ENCODE measurements at regions not wholly inside any gene's neighbourhood (a gene's known extent, or its start where the extent isn't known, plus 50 kb on each side); places are given as distances from the start of the nearest gene placed in this dataset.
"Not testable (repeated sequence)": the region's sequence is repeated elsewhere in the genome, so short reads cannot be mapped to it uniquely, and the experiment has no call there.

DNA sequence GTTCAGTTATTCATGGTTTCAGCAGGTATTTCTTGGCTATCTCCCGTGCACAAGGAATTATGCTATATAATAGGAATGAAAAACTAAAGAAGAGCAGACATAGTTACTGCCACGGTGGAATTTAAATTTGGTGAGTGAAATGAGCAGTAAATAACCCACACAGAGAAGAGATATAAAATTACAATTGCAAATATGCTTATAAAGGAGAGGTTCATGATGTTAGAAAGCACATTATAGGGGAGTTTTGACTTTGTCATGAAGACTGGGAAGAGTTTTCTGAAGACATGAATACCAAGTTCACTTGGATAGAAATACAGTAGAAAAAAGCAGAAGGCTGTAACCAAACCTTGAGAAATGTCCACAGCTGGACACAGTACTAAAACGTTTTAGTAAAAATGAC, 712.0 kb upstream of the AADAT start:
- TF ChIP-seq CTCF (IDR thresholded peaks at IDR 0.05), result no peak
- no peak overlapping the region for H3K27ac Mint-ChIP-seq
- Histone ChIP-seq H3K27ac (ENCODE audit: low read length) (no peak overlapping the region), H3K4me1 (ENCODE audit: control insufficient read depth, insufficient read depth, low read length) (no peaks in the 10 kb centered on the region), H3K36me3 (ENCODE audit: control insufficient read depth, insufficient read depth, low read length) (no peaks in the 10 kb centered on the region), H3K9me3 (ENCODE audit: control insufficient read depth, insufficient read depth, low read length) (peaks cover 4% of the 10 kb centered on the region), H3K4me3 (ENCODE audit: low read length) (no peak overlapping the region), H3K27me3 (ENCODE audit: control insufficient read depth, insufficient read depth, low read length) (no peaks in the 10 kb centered on the region)
- DNase-seq (no peak), ATAC-seq (no peak)
- H3K36me3 Mint-ChIP-seq, result no peaks in the 10 kb centered on the region
- peaks cover 7 to 11% of the 10 kb centered on the region in 2 donors for H3K9me3 Mint-ChIP-seq
- WGBS (ENCODE audit: insufficient coverage), result 82% methylated on average over 3 of the region's 3 CpGs
- intact Hi-C loops (cut with micrococcal nuclease), result no loop called here
- H3K4me3 Mint-ChIP-seq, result no peak overlapping the region
- H3K4me1 Mint-ChIP-seq, result no peaks in the 10 kb centered on the region
- H3K27me3 Mint-ChIP-seq (ENCODE audit: low read depth in 2 of 2), result no peaks in the 10 kb centered on the region

- no peaks in the 10 kb centered on the region for H3K9me3 ChIP-seq (ENCODE audit: control insufficient read depth, insufficient read depth, low read length)
- Mint-ChIP-seq H3K36me3 (no peaks in the 10 kb centered on the region), H3K4me3 (no peak overlapping the region), H3K4me1 (no peaks in the 10 kb centered on the region), H3K27ac (no peak overlapping the region), H3K27me3 (ENCODE audit: low read depth in 2 of 2) (no peaks in the 10 kb centered on the region), H3K9me3 (peaks cover 2 to 5% of the 10 kb centered on the region in 2 donors)
- DNase-seq, result no peak
- no peaks in the 10 kb centered on the region for H3K4me1 ChIP-seq (ENCODE audit: control insufficient read depth, insufficient read depth, low read length)
- H3K4me3 ChIP-seq (ENCODE audit: low read length), result no peak overlapping the region
- ATAC-seq, result no peak
- no peak overlapping the region for H3K27ac ChIP-seq (ENCODE audit: low read length)
- H3K27me3 ChIP-seq (ENCODE audit: control insufficient read depth, insufficient read depth, low read length), result no peaks in the 10 kb centered on the region
- WGBS (ENCODE audit: insufficient coverage), result 67% methylated on average over 2 of the region's 3 CpGs
- intact Hi-C loops (cut with micrococcal nuclease), result no loop called here
- H3K36me3 ChIP-seq (ENCODE audit: control insufficient read depth, insufficient read depth, low read length), result no peaks in the 10 kb centered on the region
- TF ChIP-seq CTCF (IDR thresholded peaks at IDR 0.05), result no peak
These were observed 704.8 kb upstream of the AADAT start for GRCh38 chr4:170794525-170794924.

DNA sequence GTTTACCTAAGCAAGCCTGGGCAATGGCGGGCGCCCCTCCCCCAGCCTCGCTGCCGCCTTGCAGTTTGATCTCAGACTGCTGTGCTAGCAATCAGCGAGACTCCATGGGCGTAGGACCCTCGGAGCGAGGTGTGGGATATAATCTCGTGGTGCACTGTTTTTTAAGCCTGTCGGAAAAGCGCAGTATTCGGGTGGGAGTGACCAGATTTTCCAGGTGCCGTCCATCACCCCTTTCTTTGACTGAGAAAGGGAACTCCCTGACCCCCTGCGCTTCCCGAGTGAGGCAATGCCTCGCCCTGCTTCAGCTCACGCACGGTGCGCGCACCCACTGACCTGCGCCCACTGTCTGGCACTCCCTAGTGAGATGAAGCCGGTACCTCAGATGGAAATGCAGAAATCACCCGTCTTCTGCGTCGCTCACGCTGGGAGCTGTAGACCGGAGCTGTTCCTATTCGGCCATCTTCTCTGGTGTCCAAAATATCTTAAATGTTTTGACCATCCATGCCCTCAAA, 698.8 kb upstream of the AADAT start:
- H3K27ac ChIP-seq (ENCODE audit: low read length); H3K4me3 Mint-ChIP-seq; DNase-seq; H3K4me1 ChIP-seq (ENCODE audit: control insufficient read depth, insufficient read depth, low read length); H3K36me3 Mint-ChIP-seq; H3K27me3 ChIP-seq (ENCODE audit: control insufficient read depth, insufficient read depth, low read length); H3K9me3 ChIP-seq (ENCODE audit: control insufficient read depth, insufficient read depth, low read length); H3K4me3 ChIP-seq (ENCODE audit: low read length); H3K27ac Mint-ChIP-seq; H3K4me1 Mint-ChIP-seq; H3K27me3 Mint-ChIP-seq (ENCODE audit: low read depth in 2 of 2); H3K36me3 ChIP-seq (ENCODE audit: control insufficient read depth, insufficient read depth, low read length); ATAC-seq; H3K9me3 Mint-ChIP-seq; intact Hi-C loops (cut with micrococcal nuclease): not testable (repeated sequence)
- WGBS (ENCODE audit: insufficient coverage), result 95% methylated on average over 24 of the region's 28 CpGs

DNA sequence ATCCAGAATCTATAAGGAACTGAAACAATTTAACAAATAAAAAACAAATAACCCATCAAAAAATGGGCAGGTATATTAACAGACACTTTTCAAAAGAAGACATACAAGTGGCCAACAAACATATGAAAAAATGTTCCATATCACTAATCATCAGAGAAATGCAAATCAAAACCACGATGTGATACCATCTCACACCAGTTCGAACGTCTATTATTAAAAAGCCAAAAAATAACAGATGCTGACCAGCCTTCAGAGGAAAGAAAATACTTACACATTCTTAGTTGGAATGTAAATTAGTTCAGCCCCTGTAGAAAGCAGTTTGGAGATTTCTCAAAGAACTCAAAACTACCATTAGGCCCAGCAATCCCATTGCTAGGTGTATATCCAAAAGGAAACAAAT, 687.9 kb upstream of the AADAT start:
- H3K4me1 Mint-ChIP-seq, result no peaks in the 10 kb centered on the region
- no peaks in the 10 kb centered on the region for H3K27me3 ChIP-seq (ENCODE audit: control insufficient read depth, insufficient read depth, low read length)
- H3K4me1 ChIP-seq (ENCODE audit: control insufficient read depth, insufficient read depth, low read length), result no peaks in the 10 kb centered on the region
- peaks cover 13 to 19% of the 10 kb centered on the region in 2 donors for H3K9me3 Mint-ChIP-seq
- 83% methylated on average over 1 of the region's 3 CpGs for WGBS (ENCODE audit: insufficient coverage)
- H3K36me3 ChIP-seq (ENCODE audit: control insufficient read depth, insufficient read depth, low read length), result no peaks in the 10 kb centered on the region
- intact Hi-C loops (cut with micrococcal nuclease), result no loop called here
- H3K4me3 Mint-ChIP-seq, result no peak overlapping the region
- ATAC-seq (no peak), DNase-seq (no peak)
- H3K4me3 ChIP-seq (ENCODE audit: low read length), result no peak overlapping the region
- H3K27ac Mint-ChIP-seq, result no peak overlapping the region
- H3K27ac ChIP-seq (ENCODE audit: low read length), result no peak overlapping the region
- TF ChIP-seq CTCF (IDR thresholded peaks at IDR 0.05), result no peak
- H3K27me3 Mint-ChIP-seq (ENCODE audit: low read depth in 2 of 2), result no peaks in the 10 kb centered on the region
- H3K36me3 Mint-ChIP-seq, result peaks cover 17% of the 10 kb centered on the region
- peaks cover 8% of the 10 kb centered on the region for H3K9me3 ChIP-seq (ENCODE audit: control insufficient read depth, insufficient read depth, low read length)
